SK-N-SH (cell line): ENCODE measurements at regions not wholly inside any gene's neighbourhood (a gene's known extent, or its start where the extent isn't known, plus 50 kb on each side); places are given as distances from the start of the nearest gene placed in this dataset.

ENCODE experiments used
- CTCF ChIA-PET: fragments of 300-600, 350-600 bp; formaldehyde crosslinking; extraction: SDS; loops from one replicate; lab custom pipeline; 2021; lab: Yijun Ruan, JAX
- POLR2A ChIA-PET: fragments of 350-600 bp; sonication (Branson Sonifier 250); formaldehyde crosslinking; extraction: SDS; loops from one replicate; lab custom pipeline; 2020; ENCODE audit warnings: antibody characterized with exemption, inconsistent platforms; lab: Yijun Ruan, JAX
- DNase-seq: peaks from one replicate; pipeline ENCODE4 v3.0.0; 2012
- H2AFZ ChIP-seq: fragments of 200-600 bp; sonication (generic); 2 replicates; pipeline ENCODE4 v1.8.1; 2016; ENCODE audit warnings: antibody characterized with exemption, mild to moderate bottlenecking, low read depth
- H3F3A ChIP-seq: fragments of 200-600 bp; sonication (generic); replicated peaks from 2 replicates; pipeline ENCODE3; 2016; ENCODE audit warnings: antibody characterized with exemption, mild to moderate bottlenecking; ENCODE audit not compliant: insufficient read depth
- H3K27ac ChIP-seq, 2 experiments: fragments of 200-500 bp in 1 of 2; fragments of 200-600 bp in 1 of 2; sonication (Bioruptor generic) in 1 of 2; sonication (generic), shearing (Covaris generic) in 1 of 2; 2 replicates each; pipeline versions ENCODE4 v1.5.1 to v1.6.1; 2014 to 2016; ENCODE audit warnings: low read depth in 2 of 2, inconsistent platforms in 1 of 2, low read length in 1 of 2, mild to moderate bottlenecking in 1 of 2, mixed read lengths in 1 of 2
- H3K27me3 ChIP-seq: fragments of 200-600 bp; sonication (generic), shearing (Covaris generic); 2 replicates; pipeline ENCODE4 v1.6.1; 2016; ENCODE audit warnings: mixed run types; ENCODE audit not compliant: insufficient read depth
- H3K36me3 ChIP-seq, 2 experiments: fragments of 200-500 bp in 1 of 2; fragments of 200-600 bp in 1 of 2; sonication (Bioruptor generic) in 1 of 2; sonication (generic) in 1 of 2; replicated peaks in 1 of 2; 2 replicates each; pipeline versions ENCODE3 to v1.5.1; 2014 to 2016; ENCODE audit warnings: low read length in 1 of 2, mild to moderate bottlenecking in 1 of 2; ENCODE audit not compliant: insufficient read depth in 2 of 2, control insufficient read depth in 1 of 2
- H3K4me1 ChIP-seq, 2 experiments: fragments of 200-500 bp in 1 of 2; fragments of 200-600 bp in 1 of 2; sonication (Bioruptor generic) in 1 of 2; sonication (generic), shearing (Covaris generic) in 1 of 2; 2 replicates each; pipeline versions ENCODE4 v1.5.1 to v1.6.1; 2014 to 2016; ENCODE audit warnings: low read depth in 1 of 2, low read length in 1 of 2, mixed run types in 1 of 2; ENCODE audit not compliant: insufficient read depth in 2 of 2, control insufficient read depth in 1 of 2
- H3K4me2 ChIP-seq: fragments of 200-600 bp; sonication (generic), shearing (Covaris generic); 2 replicates; pipeline ENCODE4 v1.6.1; 2017; ENCODE audit warnings: mixed run types
- H3K4me3 ChIP-seq, 2 experiments: fragments of 200-500 bp in 1 of 2; fragments of 200-600 bp in 1 of 2; sonication (Bioruptor generic) in 1 of 2; sonication (generic), shearing (Covaris generic) in 1 of 2; 2 replicates each; pipeline versions ENCODE4 v1.5.1 to v1.8.1; 2014 to 2016; ENCODE audit warnings: low read depth in 2 of 2, inconsistent platforms in 1 of 2, low read length in 1 of 2, mild to moderate bottlenecking in 1 of 2, mixed read lengths in 1 of 2, moderate library complexity in 1 of 2
- H3K79me2 ChIP-seq: fragments of 200-600 bp; sonication (generic); 2 replicates; pipeline ENCODE4 v1.8.1; 2017; ENCODE audit warnings: mild to moderate bottlenecking; ENCODE audit not compliant: insufficient read depth
- H3K9ac ChIP-seq: fragments of 200-600 bp; sonication (generic); 2 replicates; pipeline ENCODE4 v1.6.1; 2017; ENCODE audit warnings: mixed run types
- H3K9me2 ChIP-seq: fragments of 200-600 bp; sonication (generic); 2 replicates; pipeline ENCODE4 v1.6.1; 2017; ENCODE audit warnings: mixed run types
- H3K9me3 ChIP-seq: fragments of 200-600 bp; sonication (generic); 2 replicates; pipeline ENCODE4 v1.6.1; 2017; ENCODE audit warnings: mixed run types, mild to moderate bottlenecking, moderate library complexity
- H4K20me1 ChIP-seq: fragments of 200-600 bp; sonication (generic); 2 replicates; pipeline ENCODE4 v1.6.1; 2017; ENCODE audit warnings: mild to moderate bottlenecking, mixed run types; ENCODE audit not compliant: insufficient read depth
- ELF1 ChIP-seq: IDR thresholded peaks from 2 replicates; pipeline ENCODE4 v1.4.0; 2012
- EP300 ChIP-seq, 2 experiments: IDR thresholded peaks; 2 replicates each; pipeline versions ENCODE4 v1.4.0 to v1.6.1; 2012; ENCODE audit warnings: borderline replicate concordance in 1 of 2, low read depth in 1 of 2, low read length in 1 of 2
- EZH2phosphoT487 ChIP-seq: fragments of 200-600 bp; sonication (generic); IDR thresholded peaks from 2 replicates; pipeline ENCODE4 v1.6.1; 2017; ENCODE audit warnings: low read depth, mixed run types, mild to moderate bottlenecking, antibody characterized with exemption, moderate library complexity, borderline replicate concordance
- FOXJ3 ChIP-seq: sonication (generic); formaldehyde crosslinking; IDR thresholded peaks from 2 replicates; pipeline ENCODE4 v1.5.1; 2020; ENCODE audit warnings: mild to moderate bottlenecking, missing genetic modification reagents
- GATA2 ChIP-seq: sonication (generic); formaldehyde crosslinking; IDR thresholded peaks from 2 replicates; pipeline ENCODE4 v1.5.0; 2020; ENCODE audit warnings: mild to moderate bottlenecking, missing genetic modification reagents
- JUND ChIP-seq: IDR thresholded peaks from 2 replicates; pipeline ENCODE4 v1.4.0; 2012
- MXI1 ChIP-seq: IDR thresholded peaks from 2 replicates; pipeline ENCODE4 v1.6.1; 2012; ENCODE audit warnings: mild to moderate bottlenecking, low read depth, low read length, improper control_type of control experiment
- NFIC ChIP-seq: IDR thresholded peaks from 2 replicates; pipeline ENCODE4 v1.4.0; 2012; ENCODE audit warnings: borderline replicate concordance
- RAD21 ChIP-seq: IDR thresholded peaks from 2 replicates; pipeline ENCODE4 v1.6.1; 2012; ENCODE audit warnings: mild to moderate bottlenecking, low read length
- RCOR1 ChIP-seq: fragments of 150-350 bp; IDR thresholded peaks from 2 replicates; pipeline ENCODE4 v1.6.1; 2017; ENCODE audit warnings: antibody characterized with exemption, low read length
- RXRA ChIP-seq: IDR thresholded peaks from 2 replicates; pipeline ENCODE4 v1.4.0; 2012; ENCODE audit warnings: low read depth, mild to moderate bottlenecking, borderline replicate concordance
- SIN3A ChIP-seq: IDR thresholded peaks from 2 replicates; pipeline ENCODE4 v1.6.1; 2012; ENCODE audit warnings: low read depth, mild to moderate bottlenecking, low read length, moderate library complexity, borderline replicate concordance
- SMC3 ChIP-seq: IDR thresholded peaks from 2 replicates; pipeline ENCODE4 v1.6.1; 2012; ENCODE audit warnings: low read depth, low read length, improper control_type of control experiment
- TEAD4 ChIP-seq: IDR thresholded peaks from 2 replicates; pipeline ENCODE4 v1.4.0; 2012; ENCODE audit warnings: mild to moderate bottlenecking, borderline replicate concordance; ENCODE audit not compliant: insufficient read depth
- TF ChIP-seq, protein P1 (sequence below): fragments of 150-350 bp; IDR thresholded peaks from 2 replicates; pipeline ENCODE4 v1.6.1; 2017; ENCODE audit warnings: antibody characterized with exemption, low read length, low read depth, borderline replicate concordance
- TF ChIP-seq, protein P2 (sequence below): fragments of 200-600 bp; sonication (generic); IDR thresholded peaks from 2 replicates; pipeline ENCODE4 v1.6.1; 2017; ENCODE audit warnings: antibody characterized with exemption, mild to moderate bottlenecking, moderate library complexity
- TF ChIP-seq, protein P3 (sequence below): IDR thresholded peaks from 2 replicates; pipeline ENCODE4 v1.6.1; 2012; ENCODE audit warnings: mild to moderate bottlenecking, low read depth, low read length, moderate library complexity
- TF ChIP-seq, protein P4 (sequence below): IDR thresholded peaks from 2 replicates; pipeline ENCODE4; 2012
- TF ChIP-seq, protein P5 (sequence below): IDR thresholded peaks from 2 replicates; pipeline ENCODE4 v1.4.0; 2012; ENCODE audit warnings: low read depth, borderline replicate concordance

DNA sequence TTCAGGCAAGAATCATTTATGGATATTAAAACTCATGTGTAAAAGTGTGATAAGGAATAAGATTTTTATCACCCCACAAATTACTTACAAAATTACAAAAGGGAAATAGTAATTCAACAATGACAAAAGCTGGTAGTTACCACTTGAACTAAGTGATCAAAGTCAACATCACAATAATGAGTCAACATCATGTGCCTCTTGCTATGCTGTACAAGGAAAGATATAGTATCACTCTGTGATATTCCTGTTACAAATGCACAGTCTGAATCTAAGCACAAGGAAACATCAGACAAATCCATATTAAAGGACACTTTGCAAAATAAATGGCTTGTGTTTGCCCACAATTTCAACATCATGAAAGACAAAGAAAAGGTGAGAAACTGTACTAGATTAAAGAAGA lies 90.5 kb upstream of the PLCL2 start:
- POLR2A ChIA-PET, result no interaction called here
- TF ChIP-seq, protein P1, sequence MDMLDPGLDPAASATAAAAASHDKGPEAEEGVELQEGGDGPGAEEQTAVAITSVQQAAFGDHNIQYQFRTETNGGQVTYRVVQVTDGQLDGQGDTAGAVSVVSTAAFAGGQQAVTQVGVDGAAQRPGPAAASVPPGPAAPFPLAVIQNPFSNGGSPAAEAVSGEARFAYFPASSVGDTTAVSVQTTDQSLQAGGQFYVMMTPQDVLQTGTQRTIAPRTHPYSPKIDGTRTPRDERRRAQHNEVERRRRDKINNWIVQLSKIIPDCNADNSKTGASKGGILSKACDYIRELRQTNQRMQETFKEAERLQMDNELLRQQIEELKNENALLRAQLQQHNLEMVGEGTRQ, result no peak
- TF ChIP-seq RXRA (no peak), TEAD4 (no peak), RAD21 (no peak), GATA2 (CRISPR knock-in tag) (no peak), MXI1 (no peak), EZH2phosphoT487 (no peak), NFIC (no peak), SIN3A (no peak), EP300 (IDR thresholded peaks at IDR 0.05; ENCODE audit: borderline replicate concordance in 1 of 2, low read depth in 1 of 2, low read length in 1 of 2) (no peak), FOXJ3 (CRISPR knock-in tag) (no peak), JUND (no peak), RCOR1 (no peak), SMC3 (no peak), ELF1 (no peak)
- TF ChIP-seq, protein P2, sequence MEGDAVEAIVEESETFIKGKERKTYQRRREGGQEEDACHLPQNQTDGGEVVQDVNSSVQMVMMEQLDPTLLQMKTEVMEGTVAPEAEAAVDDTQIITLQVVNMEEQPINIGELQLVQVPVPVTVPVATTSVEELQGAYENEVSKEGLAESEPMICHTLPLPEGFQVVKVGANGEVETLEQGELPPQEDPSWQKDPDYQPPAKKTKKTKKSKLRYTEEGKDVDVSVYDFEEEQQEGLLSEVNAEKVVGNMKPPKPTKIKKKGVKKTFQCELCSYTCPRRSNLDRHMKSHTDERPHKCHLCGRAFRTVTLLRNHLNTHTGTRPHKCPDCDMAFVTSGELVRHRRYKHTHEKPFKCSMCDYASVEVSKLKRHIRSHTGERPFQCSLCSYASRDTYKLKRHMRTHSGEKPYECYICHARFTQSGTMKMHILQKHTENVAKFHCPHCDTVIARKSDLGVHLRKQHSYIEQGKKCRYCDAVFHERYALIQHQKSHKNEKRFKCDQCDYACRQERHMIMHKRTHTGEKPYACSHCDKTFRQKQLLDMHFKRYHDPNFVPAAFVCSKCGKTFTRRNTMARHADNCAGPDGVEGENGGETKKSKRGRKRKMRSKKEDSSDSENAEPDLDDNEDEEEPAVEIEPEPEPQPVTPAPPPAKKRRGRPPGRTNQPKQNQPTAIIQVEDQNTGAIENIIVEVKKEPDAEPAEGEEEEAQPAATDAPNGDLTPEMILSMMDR, result no peak
- TF ChIP-seq, protein P3, sequence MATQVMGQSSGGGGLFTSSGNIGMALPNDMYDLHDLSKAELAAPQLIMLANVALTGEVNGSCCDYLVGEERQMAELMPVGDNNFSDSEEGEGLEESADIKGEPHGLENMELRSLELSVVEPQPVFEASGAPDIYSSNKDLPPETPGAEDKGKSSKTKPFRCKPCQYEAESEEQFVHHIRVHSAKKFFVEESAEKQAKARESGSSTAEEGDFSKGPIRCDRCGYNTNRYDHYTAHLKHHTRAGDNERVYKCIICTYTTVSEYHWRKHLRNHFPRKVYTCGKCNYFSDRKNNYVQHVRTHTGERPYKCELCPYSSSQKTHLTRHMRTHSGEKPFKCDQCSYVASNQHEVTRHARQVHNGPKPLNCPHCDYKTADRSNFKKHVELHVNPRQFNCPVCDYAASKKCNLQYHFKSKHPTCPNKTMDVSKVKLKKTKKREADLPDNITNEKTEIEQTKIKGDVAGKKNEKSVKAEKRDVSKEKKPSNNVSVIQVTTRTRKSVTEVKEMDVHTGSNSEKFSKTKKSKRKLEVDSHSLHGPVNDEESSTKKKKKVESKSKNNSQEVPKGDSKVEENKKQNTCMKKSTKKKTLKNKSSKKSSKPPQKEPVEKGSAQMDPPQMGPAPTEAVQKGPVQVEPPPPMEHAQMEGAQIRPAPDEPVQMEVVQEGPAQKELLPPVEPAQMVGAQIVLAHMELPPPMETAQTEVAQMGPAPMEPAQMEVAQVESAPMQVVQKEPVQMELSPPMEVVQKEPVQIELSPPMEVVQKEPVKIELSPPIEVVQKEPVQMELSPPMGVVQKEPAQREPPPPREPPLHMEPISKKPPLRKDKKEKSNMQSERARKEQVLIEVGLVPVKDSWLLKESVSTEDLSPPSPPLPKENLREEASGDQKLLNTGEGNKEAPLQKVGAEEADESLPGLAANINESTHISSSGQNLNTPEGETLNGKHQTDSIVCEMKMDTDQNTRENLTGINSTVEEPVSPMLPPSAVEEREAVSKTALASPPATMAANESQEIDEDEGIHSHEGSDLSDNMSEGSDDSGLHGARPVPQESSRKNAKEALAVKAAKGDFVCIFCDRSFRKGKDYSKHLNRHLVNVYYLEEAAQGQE, result no peak
- TF ChIP-seq, protein P4, sequence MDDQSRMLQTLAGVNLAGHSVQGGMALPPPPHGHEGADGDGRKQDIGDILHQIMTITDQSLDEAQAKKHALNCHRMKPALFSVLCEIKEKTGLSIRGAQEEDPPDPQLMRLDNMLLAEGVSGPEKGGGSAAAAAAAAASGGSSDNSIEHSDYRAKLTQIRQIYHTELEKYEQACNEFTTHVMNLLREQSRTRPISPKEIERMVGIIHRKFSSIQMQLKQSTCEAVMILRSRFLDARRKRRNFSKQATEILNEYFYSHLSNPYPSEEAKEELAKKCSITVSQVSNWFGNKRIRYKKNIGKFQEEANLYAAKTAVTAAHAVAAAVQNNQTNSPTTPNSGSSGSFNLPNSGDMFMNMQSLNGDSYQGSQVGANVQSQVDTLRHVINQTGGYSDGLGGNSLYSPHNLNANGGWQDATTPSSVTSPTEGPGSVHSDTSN, result no peak
- TF ChIP-seq, protein P5, sequence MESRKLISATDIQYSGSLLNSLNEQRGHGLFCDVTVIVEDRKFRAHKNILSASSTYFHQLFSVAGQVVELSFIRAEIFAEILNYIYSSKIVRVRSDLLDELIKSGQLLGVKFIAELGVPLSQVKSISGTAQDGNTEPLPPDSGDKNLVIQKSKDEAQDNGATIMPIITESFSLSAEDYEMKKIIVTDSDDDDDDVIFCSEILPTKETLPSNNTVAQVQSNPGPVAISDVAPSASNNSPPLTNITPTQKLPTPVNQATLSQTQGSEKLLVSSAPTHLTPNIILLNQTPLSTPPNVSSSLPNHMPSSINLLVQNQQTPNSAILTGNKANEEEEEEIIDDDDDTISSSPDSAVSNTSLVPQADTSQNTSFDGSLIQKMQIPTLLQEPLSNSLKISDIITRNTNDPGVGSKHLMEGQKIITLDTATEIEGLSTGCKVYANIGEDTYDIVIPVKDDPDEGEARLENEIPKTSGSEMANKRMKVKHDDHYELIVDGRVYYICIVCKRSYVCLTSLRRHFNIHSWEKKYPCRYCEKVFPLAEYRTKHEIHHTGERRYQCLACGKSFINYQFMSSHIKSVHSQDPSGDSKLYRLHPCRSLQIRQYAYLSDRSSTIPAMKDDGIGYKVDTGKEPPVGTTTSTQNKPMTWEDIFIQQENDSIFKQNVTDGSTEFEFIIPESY, result no peak
- H3K4me1 ChIP-seq, result no peaks in the 10 kb centered on the region

More for the DNA sequence above, 90.5 kb upstream of the PLCL2 start:
- H3K27ac ChIP-seq, result no peak overlapping the region
- H3K9me2 ChIP-seq, result no peaks in the 10 kb centered on the region
- DNase-seq, result no peak
- no peaks in the 10 kb centered on the region for H3K36me3 ChIP-seq
- no peak overlapping the region for H2AFZ ChIP-seq
- H3K4me3 ChIP-seq, result no peak overlapping the region
- no peak overlapping the region for H3K4me2 ChIP-seq
- H4K20me1 ChIP-seq, result no peaks in the 10 kb centered on the region
- no peak overlapping the region for H3K9ac ChIP-seq
- no peaks in the 10 kb centered on the region for H3K79me2 ChIP-seq
- CTCF ChIA-PET, result no interaction called here
- H3K27me3 ChIP-seq, result no peaks in the 10 kb centered on the region
- H3K9me3 ChIP-seq, result no peaks in the 10 kb centered on the region
- no peaks in the 10 kb centered on the region for H3F3A ChIP-seq
